MM.1S (cell line): ENCODE measurements at regions not wholly inside any gene's neighbourhood (a gene's known extent, or its start where the extent isn't known, plus 50 kb on each side); places are given as distances from the start of the nearest gene placed in this dataset.

Experiments used
- DNase-seq: peaks from one replicate; pipeline ENCODE4 v3.0.0-alpha.2; 2015
- H2AFZ ChIP-seq: fragments of 300-600 bp; sonication (generic); 2 replicates; pipeline ENCODE4 v1.6.0; 2016; ENCODE audit warnings: antibody characterized with exemption, low read length
- H3F3A ChIP-seq: fragments of 300-600 bp; sonication (generic); 2 replicates; pipeline ENCODE4 v1.6.1; 2016; ENCODE audit warnings: mild to moderate bottlenecking, antibody characterized with exemption, low read length, moderate library complexity, mixed read lengths; ENCODE audit not compliant: insufficient read depth
- H3K27ac ChIP-seq: fragments of 300-600 bp; sonication (generic); 2 replicates; pipeline ENCODE4 v1.5.1; 2016; ENCODE audit warnings: mild to moderate bottlenecking, low read length
- H3K27me3 ChIP-seq: fragments of 300-600 bp; sonication (generic); replicated peaks from 2 replicates; pipeline ENCODE4 v1.6.0; 2016; ENCODE audit warnings: low read length; ENCODE audit not compliant: insufficient read depth
- H3K36me3 ChIP-seq: fragments of 300-600 bp; sonication (generic); replicated peaks from 2 replicates; pipeline ENCODE4 v1.6.1; 2016; ENCODE audit warnings: mild to moderate bottlenecking, low read length, mixed read lengths; ENCODE audit not compliant: insufficient read depth
- H3K4me1 ChIP-seq: fragments of 300-600 bp; sonication (generic); 2 replicates; pipeline ENCODE4 v1.6.1; 2016; ENCODE audit warnings: low read length, mixed read lengths
- H3K4me2 ChIP-seq: fragments of 300-600 bp; sonication (generic); 2 replicates; pipeline ENCODE4 v1.6.0; 2016; ENCODE audit warnings: low read depth, low read length
- H3K4me3 ChIP-seq: fragments of 300-600 bp; sonication (generic); 2 replicates; pipeline ENCODE4 v1.5.1; 2016; ENCODE audit warnings: low read length, mixed read lengths
- H3K79me2 ChIP-seq: fragments of 300-600 bp; sonication (generic); 2 replicates; pipeline ENCODE4 v1.6.1; 2016; ENCODE audit warnings: mixed run types, low read length, mixed read lengths
- H3K9ac ChIP-seq: fragments of 300-600 bp; sonication (generic); 2 replicates; pipeline ENCODE4 v1.6.1; 2016; ENCODE audit warnings: low read length, mixed read lengths
- H3K9me2 ChIP-seq: fragments of 300-600 bp; sonication (generic); replicated peaks from 2 replicates; pipeline ENCODE4 v1.6.1; 2016; ENCODE audit warnings: mild to moderate bottlenecking, low read length, mixed read lengths; ENCODE audit not compliant: insufficient read depth
- H3K9me3 ChIP-seq: fragments of 300-600 bp; sonication (generic); replicated peaks from 2 replicates; pipeline ENCODE4 v1.6.1; 2016; ENCODE audit warnings: mild to moderate bottlenecking, low read length, mixed read lengths; ENCODE audit not compliant: insufficient read depth
- H4K20me1 ChIP-seq: fragments of 300-600 bp; sonication (generic); 2 replicates; pipeline ENCODE4 v1.6.1; 2016; ENCODE audit warnings: mild to moderate bottlenecking, low read length, moderate library complexity, mixed read lengths; ENCODE audit not compliant: insufficient read depth
- CTCF ChIP-seq: fragments of 300-600 bp; sonication (generic); IDR thresholded peaks from 2 replicates; pipeline ENCODE4 v1.5.1; 2016; ENCODE audit warnings: antibody characterized with exemption, low read length, mixed read lengths
- EZH2 ChIP-seq: fragments of 300-600 bp; sonication (generic); optimal IDR thresholded peaks from 2 replicates; pipeline ENCODE3; 2017; ENCODE audit warnings: low read depth, mild to moderate bottlenecking, antibody characterized with exemption, low read length, mixed read lengths
- EZH2phosphoT487 ChIP-seq: fragments of 300-600 bp; sonication (generic); IDR thresholded peaks from 2 replicates; pipeline ENCODE4 v1.6.1; 2018; ENCODE audit warnings: antibody characterized with exemption, low read length

GRCh38 chr3:189555558-189555881, 75.7 kb upstream of the TP63 start:
- Histone ChIP-seq H3K4me2 (no peak overlapping the region), H4K20me1 (no peaks in the 10 kb centered on the region), H3K36me3 (no peaks in the 10 kb centered on the region), H3K27ac (no peak overlapping the region), H3K4me3 (no peak overlapping the region), H3K9ac (no peak overlapping the region), H3K9me3 (no peaks in the 10 kb centered on the region), H3K79me2 (no peaks in the 10 kb centered on the region), H2AFZ (no peak overlapping the region), H3K4me1 (no peaks in the 10 kb centered on the region), H3K9me2 (no peaks in the 10 kb centered on the region), H3F3A (no peaks in the 10 kb centered on the region), H3K27me3 (no peaks in the 10 kb centered on the region)
- TF ChIP-seq CTCF (no peak), EZH2 (no peak), EZH2phosphoT487 (no peak)
- DNase-seq, result no peak

- Histone ChIP-seq H3K27me3 (no peaks in the 10 kb centered on the region), H3K9ac (no peak overlapping the region), H3K36me3 (no peaks in the 10 kb centered on the region), H3K79me2 (no peaks in the 10 kb centered on the region), H3K9me2 (no peaks in the 10 kb centered on the region), H3K4me2 (no peak overlapping the region), H2AFZ (no peak overlapping the region), H4K20me1 (no peaks in the 10 kb centered on the region), H3K27ac (no peak overlapping the region), H3K4me3 (no peak overlapping the region), H3K4me1 (peaks cover 5% of the 10 kb centered on the region; the same call in 1 of the 2 replicates), H3F3A (no peaks in the 10 kb centered on the region), H3K9me3 (no peaks in the 10 kb centered on the region)
- DNase-seq, result no peak
- TF ChIP-seq CTCF (no peak), EZH2 (no peak)
Measured at GRCh38 chr3:189557824-189558223, 73.4 kb upstream of the TP63 start.

- DNase-seq, result no peak
- Histone ChIP-seq H3K9me2 (no peaks in the 10 kb centered on the region), H4K20me1 (no peaks in the 10 kb centered on the region), H3K79me2 (no peaks in the 10 kb centered on the region), H3K36me3 (no peaks in the 10 kb centered on the region), H3K27ac (no peak overlapping the region), H3F3A (peaks cover 5% of the 10 kb centered on the region; the same call in 1 of the 2 replicates), H3K9me3 (no peaks in the 10 kb centered on the region), H3K4me3 (no peak overlapping the region), H3K4me2 (no peak overlapping the region), H3K9ac (no peak overlapping the region), H3K27me3 (0 out of 2 replicates have a peak, but pooled peaks cover 5% of the 10 kb centered on the region), H3K4me1 (peaks cover 16% of the 10 kb centered on the region), H2AFZ (no peak overlapping the region)
- TF ChIP-seq CTCF, result no peak
- no peak for TF ChIP-seq EZH2phosphoT487
- TF ChIP-seq EZH2, result no peak
Measured at GRCh38 chr3:189561256-189561655, 69.9 kb upstream of the TP63 start.
